Fibroblast of mammary gland (primary cell): ENCODE measurements at regions not wholly inside any gene's neighbourhood (a gene's known extent, or its start where the extent isn't known, plus 50 kb on each side); places are given as distances from the start of the nearest gene placed in this dataset.

ENCODE experiments used
- DNase-seq: peaks from one replicate; pipeline ENCODE4 v3.0.0-alpha.2; 2010; ENCODE audit warnings: low read depth
- H3K4me3 ChIP-seq: 2 replicates; pipeline ENCODE4 v1.5.1; 2011; ENCODE audit warnings: low read depth, mild to moderate bottlenecking, low read length, moderate library complexity; ENCODE audit not compliant: control insufficient read depth
- CTCF ChIP-seq: conservative IDR thresholded peaks from 2 replicates; pipeline ENCODE4 v1.5.1; 2011; ENCODE audit warnings: low read depth, low read length, inconsistent platforms; ENCODE audit not compliant: control insufficient read depth, insufficient read depth

- no peak for TF ChIP-seq CTCF
- DNase-seq = no peak
- H3K4me3 ChIP-seq = no peak overlapping the region
Observed at GRCh38 chr4:175891231-175891630, 79.2 kb upstream of the GPM6A start.

- no peak overlapping the region for H3K4me3 ChIP-seq
- DNase-seq = peak; percentile 22
Observed at GRCh38 chr4:175891851-175892250, 79.8 kb upstream of the GPM6A start.

GRCh38 chr4:175905925-175906324, 93.9 kb upstream of the GPM6A start:
- no peak for TF ChIP-seq CTCF
- no peak overlapping the region for H3K4me3 ChIP-seq
- no peak for DNase-seq

More at GRCh38 chr4:175891851-175892250, 79.8 kb upstream of the GPM6A start:
- TF ChIP-seq CTCF = peak; percentile 29

- no peak for TF ChIP-seq CTCF
- no peak for DNase-seq
- H3K4me3 ChIP-seq = no peak overlapping the region
Observed at GRCh38 chr4:175906384-175906783, 94.3 kb upstream of the GPM6A start.

GRCh38 chr4:175910700-175911099, 98.6 kb upstream of the GPM6A start:
- no peak for TF ChIP-seq CTCF
- H3K4me3 ChIP-seq = no peak overlapping the region
- no peak for DNase-seq

GRCh38 chr4:175916626-175917351, 104.7 kb upstream of the GPM6A start:
- no peak for DNase-seq
- H3K4me3 ChIP-seq = no peak overlapping the region
- TF ChIP-seq CTCF = no peak
